HCT116 (cell line): ENCODE measurements at regions not wholly inside any gene's neighbourhood (a gene's known extent, or its start where the extent isn't known, plus 50 kb on each side); places are given as distances from the start of the nearest gene placed in this dataset.
A peak's percentile ranks its signal among the peaks of the same experiment; 100 is the strongest.

Experiments
- ATAC-seq: fragments of 200-7000 bp; cut with Tn5 transposase; 2 replicates; pipeline ENCODE4 v1.9.1; 2020; ENCODE audit warnings: mild to moderate bottlenecking, moderate library complexity
- BruUV-seq: library from RNA; stranded (reverse); fragments of 400-500 nt; replicated peaks from 2 replicates; lab custom pipeline; 2021; lab: Mats Ljungman, UMichigan
- CTCF ChIA-PET: fragments of 300-600 bp; sonication (Branson Sonifier 250); formaldehyde crosslinking; loops from one replicate; lab custom pipeline; 2021; ENCODE audit warnings: antibody characterized with exemption; lab: Charles Lee
- POLR2A ChIA-PET: fragments of 300-600, 350-600 bp; sonication (Branson Sonifier 250); formaldehyde crosslinking; loops from one replicate; lab custom pipeline; 2021; ENCODE audit warnings: antibody characterized with exemption; lab: Charles Lee
- RAD21 ChIA-PET, 2 experiments: fragments of 300-600 bp; sonication (Branson Sonifier 250); formaldehyde crosslinking; loops; one replicate each; lab custom pipeline; 2023; ENCODE audit warnings: low total read pairs in 2 of 2; ENCODE audit not compliant: uncharacterized antibody in 2 of 2, unreplicated experiment in 2 of 2, low non-redundant PET in 1 of 2; lab: Charles Lee
- DNase-seq: peaks from one replicate; pipeline ENCODE4 v3.0.0-alpha.2; 2010; ENCODE audit warnings: low read depth, low spot score
- H2AFZ ChIP-seq: fragments of 200-600 bp; shearing (Covaris generic), sonication (generic); 2 replicates; pipeline ENCODE4 v1.6.1; 2017; ENCODE audit warnings: low read depth, mixed run types, mixed read lengths, antibody characterized with exemption, low read length; ENCODE audit not compliant: poor library complexity, severe bottlenecking
- H3K27ac ChIP-seq: 2 replicates; pipeline ENCODE4 v1.5.1; 2012; ENCODE audit warnings: low read depth, low read length
- H3K27me3 ChIP-seq: fragments of 200-600 bp; sonication (generic); 2 replicates; pipeline ENCODE4 v1.6.1; 2016; ENCODE audit warnings: mixed run types, low read length, mixed read lengths; ENCODE audit not compliant: insufficient read depth
- H3K36me3 ChIP-seq, 2 experiments: fragments of 200-500 bp in 1 of 2; fragments of 200-600 bp in 1 of 2; sonication (Bioruptor generic) in 1 of 2; sonication (generic) in 1 of 2; 2 replicates each; pipeline versions ENCODE4 v1.5.1 to v1.6.1; 2014 to 2016; ENCODE audit warnings: low read length in 2 of 2, inconsistent platforms in 1 of 2, mixed read lengths in 1 of 2, mixed run types in 1 of 2; ENCODE audit not compliant: insufficient read depth in 2 of 2, control insufficient read depth in 1 of 2
- H3K4me1 ChIP-seq, 2 experiments: fragments of 200-600 bp in 1 of 2; sonication (generic) in 1 of 2; 2 replicates each; pipeline versions ENCODE4 v1.5.1 to v1.6.1; 2012 to 2017; ENCODE audit warnings: low read length in 2 of 2, inconsistent platforms in 1 of 2, mild to moderate bottlenecking in 1 of 2, mixed read lengths in 1 of 2, mixed run types in 1 of 2, moderate library complexity in 1 of 2; ENCODE audit not compliant: insufficient read depth in 2 of 2, control insufficient read depth in 1 of 2
- H3K4me2 ChIP-seq: fragments of 200-600 bp; sonication (generic); 2 replicates; pipeline ENCODE4 v1.6.1; 2017; ENCODE audit warnings: mixed run types, low read length, mixed read lengths
- H3K4me3 ChIP-seq, 2 experiments: fragments of 200-600 bp in 1 of 2; sonication (generic) in 1 of 2; replicated peaks in 1 of 2; 2 replicates each; pipeline ENCODE4 v1.5.1; 2011 to 2016; ENCODE audit warnings: low read length in 2 of 2, control low read depth in 1 of 2, low read depth in 1 of 2, mild to moderate bottlenecking in 1 of 2, mixed read lengths in 1 of 2, mixed run types in 1 of 2
- H3K79me2 ChIP-seq: fragments of 200-600 bp; sonication (generic); 2 replicates; pipeline ENCODE4 v1.6.1; 2017; ENCODE audit warnings: mild to moderate bottlenecking, mixed run types, low read length, moderate library complexity, mixed read lengths; ENCODE audit not compliant: insufficient read depth
- H3K9ac ChIP-seq: fragments of 200-600 bp; sonication (generic); 2 replicates; pipeline ENCODE4 v1.6.1; 2016; ENCODE audit warnings: low read length, mixed read lengths
- H3K9me2 ChIP-seq: fragments of 200-600 bp; sonication (generic), shearing (Covaris generic); 2 replicates; pipeline ENCODE4 v1.6.1; 2017; ENCODE audit warnings: mixed run types, mild to moderate bottlenecking, moderate library complexity; ENCODE audit not compliant: insufficient read depth
- H3K9me3 ChIP-seq, 2 experiments: fragments of 200-500 bp in 1 of 2; fragments of 200-600 bp in 1 of 2; sonication (Bioruptor generic) in 1 of 2; sonication (generic) in 1 of 2; 2 replicates each; pipeline ENCODE4 v1.6.1; 2014 to 2017; ENCODE audit warnings: low read length in 2 of 2, mixed read lengths in 2 of 2, inconsistent platforms in 1 of 2, low read depth in 1 of 2, mild to moderate bottlenecking in 1 of 2, mixed run types in 1 of 2, moderate library complexity in 1 of 2; ENCODE audit not compliant: control insufficient read depth in 1 of 2, insufficient read depth in 1 of 2
- H4K20me1 ChIP-seq: fragments of 200-600 bp; sonication (generic), shearing (Covaris generic); 2 replicates; pipeline ENCODE4 v1.6.1; 2017; ENCODE audit warnings: mixed run types, mild to moderate bottlenecking, moderate library complexity; ENCODE audit not compliant: insufficient read depth
- ATF3 ChIP-seq: IDR thresholded peaks from 2 replicates; pipeline ENCODE4 v1.6.1; 2012
- CBX3 ChIP-seq: IDR thresholded peaks from 2 replicates; pipeline ENCODE4 v1.6.1; 2012; ENCODE audit warnings: low read depth
- CEBPB ChIP-seq: IDR thresholded peaks from 2 replicates; pipeline ENCODE4 v1.6.1; 2012; ENCODE audit warnings: low read depth
- EGR1 ChIP-seq: IDR thresholded peaks from 2 replicates; pipeline ENCODE4 v1.6.1; 2012; ENCODE audit warnings: low read depth
- EZH2 ChIP-seq: fragments of 200-600 bp; sonication (generic); IDR thresholded peaks from 2 replicates; pipeline ENCODE4 v1.6.1; 2017; ENCODE audit warnings: antibody characterized with exemption, mixed run types
- EZH2phosphoT487 ChIP-seq: fragments of 200-600 bp; IDR thresholded peaks from 2 replicates; pipeline ENCODE4 v1.6.1; 2018; ENCODE audit warnings: antibody characterized with exemption, borderline replicate concordance
- FOSL1 ChIP-seq: IDR thresholded peaks from 2 replicates; pipeline ENCODE4 v1.6.1; 2012; ENCODE audit warnings: low read depth
- JUND ChIP-seq: IDR thresholded peaks from 2 replicates; pipeline ENCODE4 v1.6.1; 2012
- SP1 ChIP-seq: IDR thresholded peaks from 2 replicates; pipeline ENCODE4 v1.6.1; 2012; ENCODE audit warnings: low read depth
- SRF ChIP-seq: IDR thresholded peaks from 2 replicates; pipeline ENCODE4 v1.6.1; 2012; ENCODE audit warnings: low read depth
- TCF7L2 ChIP-seq: IDR thresholded peaks from 2 replicates; pipeline ENCODE4 v1.7.0; 2011; ENCODE audit warnings: borderline replicate concordance, inconsistent platforms; ENCODE audit not compliant: insufficient read depth, insufficient read length; ENCODE audit errors: extremely low read depth
- YY1 ChIP-seq: IDR thresholded peaks from 2 replicates; pipeline ENCODE4 v1.6.1; 2011; ENCODE audit warnings: low read length, low read depth, moderate library complexity, mild to moderate bottlenecking; ENCODE audit not compliant: insufficient replicate concordance; ENCODE audit errors: extremely low read depth
- ZFX ChIP-seq: fragments of 450-650 bp; IDR thresholded peaks from 2 replicates; pipeline ENCODE4 v1.6.1; 2017
- ZNF274 ChIP-seq: fragments of 200-500 bp; sonication (Bioruptor generic); IDR thresholded peaks from 2 replicates; pipeline ENCODE4 v1.6.1; 2014; ENCODE audit warnings: mild to moderate bottlenecking, low read depth, low read length, inconsistent platforms
- intact Hi-C: fragments of 100-400 bp; cut with micrococcal nuclease; formaldehyde crosslinking; loops from 2 replicates; pipeline ENCODE4 v1.10.0; 2022

GRCh38 chr20:19913349-19913748 is 103.8 kb upstream of the NAA20 start:
- intact Hi-C loops: no loop called here
- H2AFZ ChIP-seq: no peak overlapping the region
- H3K36me3 ChIP-seq: no peaks in the 10 kb centered on the region
- no peaks in the 10 kb centered on the region for H4K20me1 ChIP-seq
- no peak overlapping the region for H3K4me3 ChIP-seq
- BruUV-seq: no TSS peak
- no peaks in the 10 kb centered on the region for H3K9me3 ChIP-seq
- CTCF ChIA-PET: no interaction called here
- no peaks in the 10 kb centered on the region for H3K9me2 ChIP-seq
- peaks cover 0 to 9% of the 10 kb centered on the region in 2 experiments; a peak in 1 of 4 replicates for H3K4me1 ChIP-seq
- H3K4me2 ChIP-seq: no peak overlapping the region
- TF ChIP-seq JUND: no peak
- TF ChIP-seq ZFX: no peak
- TF ChIP-seq CBX3: no peak
- TF ChIP-seq EZH2: no peak
- no peak for TF ChIP-seq TCF7L2
- TF ChIP-seq EGR1: no peak
- TF ChIP-seq CEBPB: no peak
- no peak for TF ChIP-seq SRF
- TF ChIP-seq EZH2phosphoT487: no peak
- no peak for TF ChIP-seq YY1
- no peak for TF ChIP-seq ZNF274
- no peaks in the 10 kb centered on the region for H3K79me2 ChIP-seq
- ATAC-seq (no peak), DNase-seq (no peak)
- no peak overlapping the region for H3K9ac ChIP-seq
- POLR2A ChIA-PET: no interaction called here
- H3K27me3 ChIP-seq: no peaks in the 10 kb centered on the region
- no peak overlapping the region for H3K27ac ChIP-seq
- RAD21 ChIA-PET: no interaction called here

GRCh38 chr20:19913927-19914614 is 103.1 kb upstream of the NAA20 start:
- H3K9ac ChIP-seq: no peak overlapping the region
- intact Hi-C loops: no loop called here
- DNase-seq: no peak

More at GRCh38 chr20:19913927-19914614, 103.1 kb upstream of the NAA20 start:
- ChIA-PET POLR2A (no interaction called here), RAD21 (no interaction called here), CTCF (no interaction called here)
- H2AFZ ChIP-seq: no peak overlapping the region
- BruUV-seq: no TSS peak
- H3K4me2 ChIP-seq: peak overlapping the region; percentile 20; the same call in 1 of the 2 replicates
- H3K27ac ChIP-seq: no peak overlapping the region
- H4K20me1 ChIP-seq: no peaks in the 10 kb centered on the region
- H3K36me3 ChIP-seq: no peaks in the 10 kb centered on the region
- H3K4me1 ChIP-seq: peaks cover 0 to 9% of the 10 kb centered on the region in 2 experiments; a peak in 1 of 4 replicates
- ATAC-seq: no peak
- H3K9me3 ChIP-seq: no peaks in the 10 kb centered on the region
- no peaks in the 10 kb centered on the region for H3K27me3 ChIP-seq
- H3K79me2 ChIP-seq: no peaks in the 10 kb centered on the region
- TF ChIP-seq ATF3: no peak
- TF ChIP-seq EGR1: no peak
- TF ChIP-seq SP1: no peak
- TF ChIP-seq FOSL1: peak; percentile 45; the same call in 1 of the 2 replicates
- TF ChIP-seq CBX3: peak; percentile 26; the same call in 1 of the 2 replicates
- TF ChIP-seq JUND: 0 out of 2 replicates have a peak, but pooled peaks have one; percentile 13
- no peak overlapping the region for H3K4me3 ChIP-seq
- H3K9me2 ChIP-seq: no peaks in the 10 kb centered on the region
